Mesenchymal stem cell (in vitro differentiated cells and primary cell): ENCODE measurements at regions not wholly inside any gene's neighbourhood (a gene's known extent, or its start where the extent isn't known, plus 50 kb on each side); places are given as distances from the start of the nearest gene placed in this dataset.
A peak's percentile ranks its signal among the peaks of the same experiment; 100 is the strongest.

Experiments used
- DNase-seq: peaks from one replicate; pipeline ENCODE4 v3.0.0-alpha.2; 2013
- H2AFZ ChIP-seq: one replicate; pipeline ENCODE4 v1.6.1; 2013; ENCODE audit warnings: low read depth, mild to moderate bottlenecking, control low read depth, inconsistent platforms, low read length, moderate library complexity
- H2AK5ac ChIP-seq: 2 replicates; pipeline ENCODE4 v1.6.1; 2013; ENCODE audit warnings: low read length, moderate library complexity, mild to moderate bottlenecking, inconsistent platforms; ENCODE audit not compliant: severe bottlenecking
- H2BK120ac ChIP-seq: one replicate; pipeline ENCODE4 v1.6.1; 2013; ENCODE audit warnings: low read depth, mild to moderate bottlenecking, inconsistent platforms, low read length, moderate library complexity
- H2BK12ac ChIP-seq, 2 experiments: one replicate each; pipeline ENCODE4 v1.6.1; 2013; ENCODE audit warnings: inconsistent platforms in 2 of 2, low read length in 2 of 2, mild to moderate bottlenecking in 2 of 2, moderate library complexity in 2 of 2, control low read depth in 1 of 2
- H2BK15ac ChIP-seq: one replicate; pipeline ENCODE4 v1.6.1; 2013; ENCODE audit warnings: mild to moderate bottlenecking, low read depth, inconsistent platforms; ENCODE audit not compliant: poor library complexity, severe bottlenecking
- H2BK5ac ChIP-seq: 2 replicates; pipeline ENCODE4 v1.6.1; 2013; ENCODE audit warnings: low read depth, mild to moderate bottlenecking, low read length, control low read depth, inconsistent platforms; ENCODE audit not compliant: poor library complexity, severe bottlenecking
- H3K14ac ChIP-seq, 2 experiments: one replicate each; pipeline ENCODE4 v1.6.1; 2013; ENCODE audit warnings: inconsistent platforms in 2 of 2, low read length in 2 of 2, control low read depth in 1 of 2, mild to moderate bottlenecking in 1 of 2, moderate library complexity in 1 of 2
- H3K18ac ChIP-seq, 2 experiments: one replicate each; pipeline ENCODE4 v1.6.1; 2013; ENCODE audit warnings: inconsistent platforms in 2 of 2, low read length in 2 of 2, control low read depth in 1 of 2, low read depth in 1 of 2, mild to moderate bottlenecking in 1 of 2
- H3K23ac ChIP-seq, 2 experiments: one replicate each; pipeline ENCODE4 v1.6.1; 2013; ENCODE audit warnings: inconsistent platforms in 2 of 2, low read length in 2 of 2, mild to moderate bottlenecking in 2 of 2, moderate library complexity in 2 of 2, control low read depth in 1 of 2
- H3K27ac ChIP-seq: 2 replicates; pipeline ENCODE4 v1.5.1; 2013; ENCODE audit warnings: mild to moderate bottlenecking, moderate library complexity, low read length, control low read depth, inconsistent platforms; ENCODE audit not compliant: poor library complexity, severe bottlenecking
- H3K27me3 ChIP-seq, 2 experiments: 2 replicates each; pipeline versions ENCODE4 v1.6.1 to v1.7.0; 2013; ENCODE audit warnings: low read length in 2 of 2, mild to moderate bottlenecking in 2 of 2, moderate library complexity in 2 of 2, control low read depth in 1 of 2, inconsistent platforms in 1 of 2; ENCODE audit not compliant: control insufficient read depth in 1 of 2, insufficient read depth in 1 of 2
- H3K36me3 ChIP-seq, 2 experiments: 2 replicates each; pipeline versions ENCODE4 v1.6.1 to v1.7.0; 2013; ENCODE audit warnings: low read length in 2 of 2, control low read depth in 1 of 2, inconsistent platforms in 1 of 2, low read depth in 1 of 2, mild to moderate bottlenecking in 1 of 2; ENCODE audit not compliant: insufficient read depth in 2 of 2, control insufficient read depth in 1 of 2
- H3K4ac ChIP-seq, 2 experiments: one replicate each; pipeline ENCODE4 v1.6.1; 2013; ENCODE audit warnings: inconsistent platforms in 2 of 2, low read length in 2 of 2, mild to moderate bottlenecking in 2 of 2, moderate library complexity in 2 of 2, control low read depth in 1 of 2, low read depth in 1 of 2
- H3K4me1 ChIP-seq: 2 replicates; pipeline ENCODE4 v1.6.1; 2013; ENCODE audit warnings: low read depth, low read length, control low read depth; ENCODE audit not compliant: control insufficient read depth, insufficient read depth
- H3K4me2 ChIP-seq: 2 replicates; pipeline ENCODE4 v1.6.1; 2013; ENCODE audit warnings: low read length, mild to moderate bottlenecking, inconsistent platforms; ENCODE audit not compliant: poor library complexity, severe bottlenecking
- H3K4me3 ChIP-seq, 2 experiments: 2 replicates each; pipeline versions ENCODE4 v1.5.1 to v1.7.0; 2013; ENCODE audit warnings: low read length in 2 of 2, mild to moderate bottlenecking in 2 of 2, control low read depth in 1 of 2, low read depth in 1 of 2; ENCODE audit not compliant: insufficient read depth in 1 of 2
- H3K79me1 ChIP-seq: replicated peaks from 2 replicates; pipeline ENCODE4 v1.6.1; 2013; ENCODE audit warnings: mild to moderate bottlenecking, control low read depth, low read length, inconsistent platforms; ENCODE audit not compliant: poor library complexity, severe bottlenecking
- H3K9ac ChIP-seq: 2 replicates; pipeline ENCODE4 v1.7.0; 2013; ENCODE audit warnings: mild to moderate bottlenecking, low read length, moderate library complexity
- H3K9me3 ChIP-seq: 2 replicates; pipeline ENCODE4 v1.7.0; 2013; ENCODE audit warnings: mild to moderate bottlenecking, low read length; ENCODE audit not compliant: control insufficient read depth
- H4K8ac ChIP-seq: one replicate; pipeline ENCODE4 v1.6.1; 2013; ENCODE audit warnings: inconsistent platforms, mild to moderate bottlenecking, low read length, moderate library complexity
- H4K91ac ChIP-seq: one replicate; pipeline ENCODE4 v1.6.1; 2013; ENCODE audit warnings: mild to moderate bottlenecking, low read length, inconsistent platforms
- WGBS: methylation state at CpG from one replicate; pipeline ENCODE4 v1.1.7; 2013; ENCODE audit warnings: mixed read lengths; 5-methylcytosine and 5-hydroxymethylcytosine counted together

- Histone ChIP-seq H3K4me2 (no peak overlapping the region), H3K18ac (no peak overlapping the region), H3K4me3 (no peak overlapping the region), H4K8ac (no peak overlapping the region), H3K9me3 (peaks cover 7% of the 10 kb centered on the region), H2BK15ac (no peak overlapping the region), H2BK12ac (no peak overlapping the region), H3K4ac (no peak overlapping the region), H2AFZ (no peak overlapping the region), H3K27ac (no peak overlapping the region), H3K23ac (no peak overlapping the region), H3K4me1 (no peaks in the 10 kb centered on the region), H2AK5ac (no peak overlapping the region), H2BK120ac (no peak overlapping the region), H3K9ac (no peak overlapping the region), H3K27me3 (no peaks in the 10 kb centered on the region), H3K14ac (no peak overlapping the region), H3K36me3 (no peaks in the 10 kb centered on the region), H4K91ac (no peak overlapping the region), H2BK5ac (no peak overlapping the region), H3K79me1 (no peaks in the 10 kb centered on the region)
- DNase-seq = peak; percentile 8
- WGBS = 83% methylated on average over 1 of the region's 2 CpGs
These were observed 909.8 kb downstream of the EFNB2 start for GRCh38 chr13:105625691-105626090.

GRCh38 chr13:105616333-105617075, 919.0 kb downstream of the EFNB2 start:
- Histone ChIP-seq H3K4me2 (no peak overlapping the region), H3K27ac (no peak overlapping the region), H3K4me3 (no peak overlapping the region), H3K14ac (no peak overlapping the region), H3K27me3 (no peaks in the 10 kb centered on the region), H3K23ac (no peak overlapping the region), H3K9me3 (no peaks in the 10 kb centered on the region), H3K79me1 (no peaks in the 10 kb centered on the region), H2BK15ac (peak overlapping the region; percentile 44), H3K18ac (no peak overlapping the region), H3K36me3 (no peaks in the 10 kb centered on the region), H2BK5ac (no peak overlapping the region), H3K4me1 (no peaks in the 10 kb centered on the region), H3K9ac (no peak overlapping the region), H4K8ac (no peak overlapping the region), H2AFZ (no peak overlapping the region), H3K4ac (no peak overlapping the region), H2BK120ac (no peak overlapping the region), H4K91ac (no peak overlapping the region), H2BK12ac (no peak overlapping the region), H2AK5ac (no peak overlapping the region)
- DNase-seq = no peak
- WGBS = 100% methylated on average over 3 of the region's 6 CpGs

GRCh38 chr13:105612541-105612940, 922.9 kb downstream of the EFNB2 start:
- H3K18ac ChIP-seq = no peak overlapping the region
- DNase-seq = no peak
- H2BK15ac ChIP-seq = no peak overlapping the region
- no peak overlapping the region for H3K23ac ChIP-seq
- no peak overlapping the region for H3K9ac ChIP-seq
- H2AK5ac ChIP-seq = peak overlapping the region; percentile 89
- no peak overlapping the region for H2BK5ac ChIP-seq
- no peak overlapping the region for H3K27ac ChIP-seq
- H2AFZ ChIP-seq = no peak overlapping the region
- H3K79me1 ChIP-seq = no peaks in the 10 kb centered on the region
- H4K8ac ChIP-seq = no peak overlapping the region
- no peak overlapping the region for H3K4me2 ChIP-seq
- no peak overlapping the region for H3K4ac ChIP-seq
- H3K36me3 ChIP-seq = no peaks in the 10 kb centered on the region
- H4K91ac ChIP-seq = no peak overlapping the region
- no peak overlapping the region for H2BK120ac ChIP-seq
- no peak overlapping the region for H2BK12ac ChIP-seq
- peaks cover 2% of the 10 kb centered on the region for H3K4me1 ChIP-seq
- no peak overlapping the region for H3K14ac ChIP-seq
- no peak overlapping the region for H3K4me3 ChIP-seq
- 95% methylated on average over 4 of the region's 5 CpGs for WGBS
- H3K9me3 ChIP-seq = no peaks in the 10 kb centered on the region
- no peaks in the 10 kb centered on the region for H3K27me3 ChIP-seq

- Histone ChIP-seq H3K36me3 (no peaks in the 10 kb centered on the region), H3K79me1 (no peaks in the 10 kb centered on the region)
These were observed 924.0 kb downstream of the EFNB2 start for GRCh38 chr13:105611424-105611823.

More at GRCh38 chr13:105611424-105611823, 924.0 kb downstream of the EFNB2 start:
- WGBS = 14% methylated on average over 4 of the region's 5 CpGs
- Histone ChIP-seq H3K14ac (no peak overlapping the region), H2BK5ac (no peak overlapping the region), H2AK5ac (no peak overlapping the region), H2AFZ (no peak overlapping the region), H4K8ac (no peak overlapping the region), H2BK12ac (no peak overlapping the region), H3K9ac (no peak overlapping the region), H4K91ac (no peak overlapping the region), H3K4ac (no peak overlapping the region), H3K4me3 (no peak overlapping the region), H3K4me1 (peaks cover 2% of the 10 kb centered on the region), H3K4me2 (peak overlapping the region; percentile 39), H3K9me3 (no peaks in the 10 kb centered on the region), H2BK120ac (no peak overlapping the region), H3K23ac (no peak overlapping the region), H3K27ac (no peak overlapping the region), H3K18ac (no peak overlapping the region), H3K27me3 (no peaks in the 10 kb centered on the region), H2BK15ac (no peak overlapping the region)
- DNase-seq = peak; percentile 38
